Neural progenitor cell (in vitro differentiated cells): ENCODE measurements at regions not wholly inside any gene's neighbourhood (a gene's known extent, or its start where the extent isn't known, plus 50 kb on each side); places are given as distances from the start of the nearest gene placed in this dataset.

Source experiments
- DNase-seq: peaks from one replicate; pipeline ENCODE4 v3.0.0-alpha.2; 2016; ENCODE audit warnings: low spot score
- H2AFZ ChIP-seq: fragments of 200-600 bp; sonication (generic); replicated peaks from 2 replicates; pipeline ENCODE4 v1.6.1; 2016; ENCODE audit warnings: antibody characterized with exemption
- H3F3A ChIP-seq: fragments of 200-600 bp; sonication (generic); 2 replicates; pipeline ENCODE4 v1.6.1; 2016; ENCODE audit warnings: antibody characterized with exemption, low read depth
- H3K27ac ChIP-seq: fragments of 200-600 bp; sonication (generic); 2 replicates; pipeline ENCODE4 v1.5.1; 2016; ENCODE audit warnings: mild to moderate bottlenecking
- H3K27me3 ChIP-seq: fragments of 200-600 bp; sonication (generic); 2 replicates; pipeline ENCODE4 v1.6.1; 2016; ENCODE audit warnings: mild to moderate bottlenecking, moderate library complexity
- H3K36me3 ChIP-seq: fragments of 200-600 bp; sonication (generic); 2 replicates; pipeline ENCODE4 v1.5.1; 2016
- H3K4me1 ChIP-seq: fragments of 200-600 bp; sonication (generic); 2 replicates; pipeline ENCODE4 v1.6.1; 2016; ENCODE audit warnings: mixed run types
- H3K4me2 ChIP-seq: fragments of 200-600 bp; sonication (generic); 2 replicates; pipeline ENCODE4 v1.6.1; 2016
- H3K4me3 ChIP-seq: fragments of 200-600 bp; sonication (generic); 2 replicates; pipeline ENCODE4 v1.5.1; 2016
- H3K79me2 ChIP-seq: fragments of 200-600 bp; sonication (generic); 2 replicates; pipeline ENCODE4 v1.6.1; 2016; ENCODE audit warnings: low read depth
- H3K9ac ChIP-seq: fragments of 200-600 bp; sonication (generic); 2 replicates; pipeline ENCODE4 v1.6.1; 2016
- H3K9me3 ChIP-seq: fragments of 200-600 bp; sonication (generic); 2 replicates; pipeline ENCODE4 v1.5.1; 2016; ENCODE audit warnings: low read depth
- H4K20me1 ChIP-seq: fragments of 200-600 bp; sonication (generic); 2 replicates; pipeline ENCODE4 v1.6.1; 2016; ENCODE audit warnings: low read depth
- H3K27ac Mint-ChIP-seq: 3 replicates; pipeline ENCODE4 v1.8.0; 2021; ENCODE audit warnings: mixed read lengths
- H3K27me3 Mint-ChIP-seq: 2 replicates; pipeline ENCODE4 v1.8.0; 2022; ENCODE audit warnings: low read depth, mild to moderate bottlenecking, inconsistent platforms, moderate library complexity, mixed read lengths; ENCODE audit not compliant: insufficient read depth
- H3K36me3 Mint-ChIP-seq: 3 replicates; pipeline ENCODE4 v1.8.0; 2021; ENCODE audit warnings: mixed read lengths
- H3K4me1 Mint-ChIP-seq: 3 replicates; pipeline ENCODE4 v1.8.0; 2021; ENCODE audit warnings: mixed read lengths
- H3K4me3 Mint-ChIP-seq: 3 replicates; pipeline ENCODE4 v1.8.0; 2021; ENCODE audit warnings: mild to moderate bottlenecking, moderate library complexity, mixed read lengths
- H3K9me3 Mint-ChIP-seq: 3 replicates; pipeline ENCODE4 v1.8.0; 2020; ENCODE audit warnings: mixed read lengths
- EZH2 ChIP-seq: fragments of 200-600 bp; sonication (generic); IDR thresholded peaks from 2 replicates; pipeline ENCODE4 v1.6.1; 2017; ENCODE audit warnings: antibody characterized with exemption, mild to moderate bottlenecking, moderate library complexity
- EZH2phosphoT487 ChIP-seq: fragments of 200-600 bp; sonication (generic); IDR thresholded peaks from 2 replicates; pipeline ENCODE4 v1.6.1; 2017; ENCODE audit warnings: antibody characterized with exemption
- TF ChIP-seq, protein P1 (sequence below): fragments of 200-600 bp; sonication (generic); IDR thresholded peaks from 2 replicates; pipeline ENCODE4 v1.5.1; 2017; ENCODE audit warnings: antibody characterized with exemption, mild to moderate bottlenecking

DNA sequence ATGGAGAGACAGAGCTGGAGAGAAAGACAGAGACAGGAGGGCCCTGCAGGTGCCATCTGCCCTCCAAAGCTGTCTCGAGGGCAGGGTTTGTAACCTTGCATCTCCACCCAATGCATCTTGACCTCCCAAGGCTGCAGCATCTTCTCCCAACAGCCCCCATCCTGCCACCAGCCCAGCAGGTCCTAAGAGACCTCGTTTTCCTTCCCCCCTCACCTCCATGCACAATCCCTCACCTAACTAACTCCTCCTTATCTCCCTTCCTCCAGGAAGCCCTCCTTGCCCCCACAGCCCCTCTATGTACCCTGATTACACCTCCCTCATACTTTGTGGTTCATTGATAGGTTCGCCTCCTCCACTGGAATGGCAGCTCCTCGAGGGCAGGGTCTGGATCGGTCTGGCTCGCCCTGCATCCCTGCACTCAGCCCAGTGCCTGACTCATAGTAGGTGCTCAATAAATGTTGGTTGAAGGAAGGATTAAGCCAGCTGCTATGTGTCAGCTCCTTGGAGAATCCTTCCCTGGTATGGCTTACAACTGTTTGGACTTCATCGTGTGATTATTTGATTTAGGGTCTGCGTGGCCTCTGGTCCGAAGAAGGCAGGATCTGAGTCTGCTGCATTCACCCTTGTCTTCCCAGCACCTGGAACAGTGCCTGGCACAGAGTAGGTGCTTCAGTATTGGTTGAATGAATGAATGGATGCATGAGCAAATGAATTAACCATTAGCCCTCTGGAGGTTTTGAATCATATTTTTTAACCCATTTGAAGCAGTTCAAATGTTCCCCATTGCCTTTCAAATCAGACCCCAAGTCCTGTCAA lies 105.6 kb upstream of the PTPN1 start:
- Mint-ChIP-seq H3K4me3 (no peak overlapping the region), H3K9me3 (no peaks in the 10 kb centered on the region), H3K27ac (no peak overlapping the region), H3K36me3 (no peaks in the 10 kb centered on the region), H3K4me1 (peaks cover 13% of the 10 kb centered on the region), H3K27me3 (peaks cover 2% of the 10 kb centered on the region)
- Histone ChIP-seq H2AFZ (no peak overlapping the region), H3K9me3 (no peaks in the 10 kb centered on the region), H4K20me1 (no peaks in the 10 kb centered on the region), H3K4me3 (no peak overlapping the region), H3K27me3 (no peaks in the 10 kb centered on the region), H3K79me2 (no peaks in the 10 kb centered on the region), H3F3A (no peaks in the 10 kb centered on the region), H3K4me1 (no peaks in the 10 kb centered on the region), H3K27ac (no peak overlapping the region), H3K4me2 (no peak overlapping the region), H3K36me3 (no peaks in the 10 kb centered on the region), H3K9ac (no peak overlapping the region)
- TF ChIP-seq EZH2, result no peak
- no peak for TF ChIP-seq EZH2phosphoT487
- TF ChIP-seq, protein P1, sequence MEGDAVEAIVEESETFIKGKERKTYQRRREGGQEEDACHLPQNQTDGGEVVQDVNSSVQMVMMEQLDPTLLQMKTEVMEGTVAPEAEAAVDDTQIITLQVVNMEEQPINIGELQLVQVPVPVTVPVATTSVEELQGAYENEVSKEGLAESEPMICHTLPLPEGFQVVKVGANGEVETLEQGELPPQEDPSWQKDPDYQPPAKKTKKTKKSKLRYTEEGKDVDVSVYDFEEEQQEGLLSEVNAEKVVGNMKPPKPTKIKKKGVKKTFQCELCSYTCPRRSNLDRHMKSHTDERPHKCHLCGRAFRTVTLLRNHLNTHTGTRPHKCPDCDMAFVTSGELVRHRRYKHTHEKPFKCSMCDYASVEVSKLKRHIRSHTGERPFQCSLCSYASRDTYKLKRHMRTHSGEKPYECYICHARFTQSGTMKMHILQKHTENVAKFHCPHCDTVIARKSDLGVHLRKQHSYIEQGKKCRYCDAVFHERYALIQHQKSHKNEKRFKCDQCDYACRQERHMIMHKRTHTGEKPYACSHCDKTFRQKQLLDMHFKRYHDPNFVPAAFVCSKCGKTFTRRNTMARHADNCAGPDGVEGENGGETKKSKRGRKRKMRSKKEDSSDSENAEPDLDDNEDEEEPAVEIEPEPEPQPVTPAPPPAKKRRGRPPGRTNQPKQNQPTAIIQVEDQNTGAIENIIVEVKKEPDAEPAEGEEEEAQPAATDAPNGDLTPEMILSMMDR, result no peak
- DNase-seq, result no peak

DNA sequence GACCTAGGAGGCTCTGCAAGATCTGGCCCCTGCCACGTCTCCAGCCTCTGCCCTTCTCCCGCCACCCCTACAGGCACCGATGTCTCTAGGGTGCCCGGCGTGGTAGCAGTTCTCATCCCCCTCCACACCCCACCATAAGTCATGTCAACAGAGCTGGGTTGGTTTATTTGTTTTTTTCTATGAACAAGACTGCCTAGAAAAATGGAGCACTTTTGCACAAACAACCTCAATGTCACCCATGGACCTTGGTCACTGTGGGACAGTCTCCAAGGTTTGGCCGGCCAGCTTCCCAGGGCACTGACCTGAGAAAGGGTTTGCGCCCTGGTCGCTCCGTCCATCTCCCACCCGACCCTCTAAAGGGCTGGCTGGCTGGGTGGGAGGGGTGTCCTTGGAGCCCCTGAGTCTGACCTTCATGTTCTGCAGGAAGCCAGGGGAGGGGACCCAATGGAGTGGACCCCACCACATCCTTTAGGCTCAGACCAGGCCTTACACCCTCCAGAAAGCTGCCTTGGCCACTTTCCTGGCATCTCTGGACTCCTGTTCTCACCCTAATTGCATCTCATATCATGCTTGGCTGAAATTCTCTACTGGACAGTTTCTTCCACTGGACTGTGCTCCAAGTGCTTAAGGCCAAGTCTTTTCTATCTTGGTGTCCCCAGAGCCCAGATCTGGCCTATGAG lies 104.8 kb upstream of the PTPN1 start:
- H3K9ac ChIP-seq, result no peak overlapping the region
- Mint-ChIP-seq H3K36me3 (no peaks in the 10 kb centered on the region), H3K4me3 (no peak overlapping the region), H3K4me1 (peaks cover 11% of the 10 kb centered on the region), H3K27me3 (no peaks in the 10 kb centered on the region), H3K27ac (no peak overlapping the region), H3K9me3 (no peaks in the 10 kb centered on the region)
- TF ChIP-seq, protein P1, result no peak
- TF ChIP-seq EZH2 (no peak), EZH2phosphoT487 (no peak)
- H3F3A ChIP-seq, result no peaks in the 10 kb centered on the region
- no peak overlapping the region for H3K27ac ChIP-seq
- no peak for DNase-seq
- H3K27me3 ChIP-seq, result no peaks in the 10 kb centered on the region
- no peaks in the 10 kb centered on the region for H3K4me1 ChIP-seq
- H3K9me3 ChIP-seq, result no peaks in the 10 kb centered on the region
- H2AFZ ChIP-seq, result no peak overlapping the region
- H3K79me2 ChIP-seq, result no peaks in the 10 kb centered on the region
- H3K36me3 ChIP-seq, result no peaks in the 10 kb centered on the region
- no peak overlapping the region for H3K4me3 ChIP-seq
- no peak overlapping the region for H3K4me2 ChIP-seq
- H4K20me1 ChIP-seq, result no peaks in the 10 kb centered on the region

DNA sequence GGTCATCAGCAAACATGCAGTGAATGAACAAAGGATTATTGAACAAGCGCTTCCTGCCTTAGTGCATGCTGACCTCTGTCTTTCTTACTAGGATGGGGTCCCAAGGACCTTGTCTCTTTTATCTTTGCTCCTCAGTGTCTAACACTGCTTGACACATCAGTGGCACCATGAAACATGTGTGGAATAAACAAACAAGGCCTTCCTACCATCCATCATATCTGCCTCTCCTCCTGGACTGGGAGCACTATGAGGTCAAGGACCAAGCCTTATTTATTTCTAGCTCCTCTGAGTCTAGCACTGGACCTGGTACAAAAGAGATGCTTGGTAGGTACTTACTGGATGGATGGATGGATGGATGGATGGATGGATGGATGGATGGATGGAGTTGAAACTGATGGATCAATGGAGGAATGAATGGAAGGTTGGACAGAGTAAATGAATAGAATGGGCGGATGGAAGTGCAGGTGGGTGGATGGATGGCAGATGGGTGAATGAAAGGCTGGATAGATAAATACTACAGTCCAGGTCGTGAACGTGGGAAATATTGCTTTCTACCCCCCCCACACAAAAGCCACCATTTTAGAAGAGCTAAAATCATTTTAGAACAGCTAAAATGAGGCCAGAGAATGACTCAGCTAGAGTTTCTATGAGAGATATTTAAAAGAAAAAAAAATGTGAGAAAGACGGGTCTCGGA lies 104.1 kb upstream of the PTPN1 start:
- no peak overlapping the region for H3K4me3 ChIP-seq

More for the DNA sequence above, 104.1 kb upstream of the PTPN1 start:
- Mint-ChIP-seq H3K36me3 (no peaks in the 10 kb centered on the region), H3K27ac (no peak overlapping the region), H3K4me3 (no peak overlapping the region), H3K27me3 (no peaks in the 10 kb centered on the region), H3K9me3 (no peaks in the 10 kb centered on the region), H3K4me1 (peaks cover 11% of the 10 kb centered on the region)
- Histone ChIP-seq H3K27me3 (no peaks in the 10 kb centered on the region), H3K36me3 (no peaks in the 10 kb centered on the region), H3K9me3 (no peaks in the 10 kb centered on the region), H3K4me1 (no peaks in the 10 kb centered on the region), H3F3A (no peaks in the 10 kb centered on the region), H3K27ac (no peak overlapping the region), H2AFZ (no peak overlapping the region), H3K79me2 (no peaks in the 10 kb centered on the region), H3K9ac (no peak overlapping the region), H4K20me1 (no peaks in the 10 kb centered on the region), H3K4me2 (no peak overlapping the region)
- TF ChIP-seq EZH2, result no peak
- TF ChIP-seq, protein P1, result no peak
- no peak for TF ChIP-seq EZH2phosphoT487
- no peak for DNase-seq
